ENCODE measurements at regions not wholly inside any gene's neighbourhood (a gene's known extent, or its start where the extent isn't known, plus 50 kb on each side); places are given as distances from the start of the nearest gene placed in this dataset.

DNA sequence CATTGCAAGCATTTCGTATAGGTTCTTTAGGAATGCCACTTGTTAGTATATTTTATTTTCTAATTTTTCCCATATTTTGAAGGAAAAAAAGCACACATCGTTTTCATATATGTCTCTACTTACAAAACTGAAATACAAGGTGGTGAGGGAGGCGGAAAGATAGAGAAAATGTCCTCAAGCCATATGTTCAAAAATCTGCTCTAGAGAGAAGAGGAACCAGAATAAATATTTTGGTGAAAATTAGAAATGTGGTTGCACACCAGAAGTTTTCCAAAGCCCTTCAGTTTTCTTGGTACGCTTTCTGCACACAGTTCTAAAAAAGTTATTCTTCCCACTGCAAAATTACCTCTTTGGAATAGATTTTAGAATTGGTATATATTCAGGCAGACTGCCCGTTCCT lies 107.4 kb upstream of the RHOBTB1 start:
- TF ChIP-seq, protein P1, sequence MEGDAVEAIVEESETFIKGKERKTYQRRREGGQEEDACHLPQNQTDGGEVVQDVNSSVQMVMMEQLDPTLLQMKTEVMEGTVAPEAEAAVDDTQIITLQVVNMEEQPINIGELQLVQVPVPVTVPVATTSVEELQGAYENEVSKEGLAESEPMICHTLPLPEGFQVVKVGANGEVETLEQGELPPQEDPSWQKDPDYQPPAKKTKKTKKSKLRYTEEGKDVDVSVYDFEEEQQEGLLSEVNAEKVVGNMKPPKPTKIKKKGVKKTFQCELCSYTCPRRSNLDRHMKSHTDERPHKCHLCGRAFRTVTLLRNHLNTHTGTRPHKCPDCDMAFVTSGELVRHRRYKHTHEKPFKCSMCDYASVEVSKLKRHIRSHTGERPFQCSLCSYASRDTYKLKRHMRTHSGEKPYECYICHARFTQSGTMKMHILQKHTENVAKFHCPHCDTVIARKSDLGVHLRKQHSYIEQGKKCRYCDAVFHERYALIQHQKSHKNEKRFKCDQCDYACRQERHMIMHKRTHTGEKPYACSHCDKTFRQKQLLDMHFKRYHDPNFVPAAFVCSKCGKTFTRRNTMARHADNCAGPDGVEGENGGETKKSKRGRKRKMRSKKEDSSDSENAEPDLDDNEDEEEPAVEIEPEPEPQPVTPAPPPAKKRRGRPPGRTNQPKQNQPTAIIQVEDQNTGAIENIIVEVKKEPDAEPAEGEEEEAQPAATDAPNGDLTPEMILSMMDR (IDR thresholded peaks at IDR 0.05; ENCODE audit: insufficient read depth, low read length, poor library complexity, severe bottlenecking), result no peak
- no peak for TF ChIP-seq EZH2phosphoT487 (conservative IDR thresholded peaks at IDR 0.05; ENCODE audit: low read length)

All from SU-DHL-6 (cell line).